ENCODE measurements at regions not wholly inside any gene's neighbourhood (a gene's known extent, or its start where the extent isn't known, plus 50 kb on each side); places are given as distances from the start of the nearest gene placed in this dataset.
"Not testable (repeated sequence)": the region's sequence is repeated elsewhere in the genome, so short reads cannot be mapped to it uniquely, and the experiment has no call there.

DNA sequence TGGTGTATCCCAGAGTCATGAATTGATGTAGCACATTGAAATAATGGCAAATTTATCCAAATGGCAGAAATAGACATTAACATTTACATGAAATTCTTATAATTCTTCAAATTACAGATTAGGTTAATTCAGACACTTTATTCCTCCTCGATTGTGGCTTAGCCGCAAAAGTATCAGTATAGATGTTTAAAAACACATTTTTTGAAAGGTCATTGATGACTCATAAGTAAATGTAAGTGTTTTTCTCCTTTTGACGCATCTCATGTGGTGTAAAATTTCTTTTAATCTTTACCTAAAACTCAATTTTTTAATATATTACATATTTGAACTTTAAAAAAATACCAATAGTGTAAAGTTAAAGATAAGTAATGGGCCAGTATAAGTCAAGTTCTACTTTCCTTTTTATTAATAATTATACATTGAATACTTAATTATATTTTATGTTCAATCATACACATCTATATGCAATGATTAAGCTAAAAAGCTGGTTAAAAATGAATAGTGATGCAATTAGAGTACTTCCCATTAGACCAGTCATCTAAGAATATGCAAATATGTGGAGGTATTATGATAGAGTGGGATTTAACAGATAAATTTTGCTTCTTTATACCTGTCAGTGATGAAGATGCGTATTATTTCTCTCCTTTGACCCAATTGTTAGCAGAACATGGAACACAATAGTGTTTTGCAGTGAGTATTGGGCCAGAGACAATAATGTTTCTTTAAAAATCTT, 678.1 kb upstream of the DPPA4 start:
- no peak for DNase-seq

DNA sequence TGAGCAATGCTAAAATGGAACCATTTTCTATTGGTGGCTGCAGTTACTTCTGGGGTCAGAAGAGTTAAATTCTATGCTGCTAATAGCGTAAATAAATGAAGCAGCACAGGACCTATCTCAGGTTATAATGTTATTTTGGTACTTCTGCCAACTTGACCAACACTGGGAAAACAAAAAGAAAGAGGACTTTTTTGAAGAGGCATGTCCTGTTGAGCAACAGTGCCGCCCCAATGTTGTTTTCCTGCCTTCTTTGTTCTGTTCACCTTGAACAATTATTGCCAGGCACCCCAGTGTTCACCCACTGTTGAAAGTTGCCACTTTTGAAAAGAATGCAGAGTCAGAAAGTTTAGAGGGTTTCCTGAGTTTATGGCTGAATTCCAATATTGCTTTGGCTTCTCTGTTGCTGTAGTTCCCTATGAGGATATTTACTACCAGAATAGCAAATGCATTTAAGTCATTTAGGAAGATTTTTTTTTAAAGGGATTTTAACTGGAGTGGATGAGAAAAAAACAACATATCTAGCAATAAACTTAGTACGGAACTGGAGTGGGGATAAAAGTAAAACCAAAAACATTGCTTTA, 679.0 kb upstream of the DPPA4 start:
- no peak for DNase-seq

DNA sequence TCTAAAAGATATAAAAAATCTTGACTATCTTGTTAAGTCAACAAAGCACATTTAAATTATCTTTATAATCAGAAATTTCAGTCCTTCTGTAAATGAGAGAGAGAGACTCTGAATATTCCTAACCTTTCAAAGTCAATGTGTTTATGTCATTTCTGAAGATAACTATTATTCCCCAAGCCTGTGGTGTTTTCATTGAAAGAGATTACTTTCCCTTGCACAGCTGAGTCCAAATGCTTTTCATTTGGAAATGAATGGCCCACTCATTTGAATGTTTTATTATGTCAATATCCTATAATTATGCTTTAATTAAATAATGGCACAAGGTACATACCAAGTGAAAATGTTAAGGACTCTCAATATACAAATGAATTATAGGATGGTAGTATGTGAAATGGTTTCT, 680.0 kb upstream of the DPPA4 start:
- DNase-seq, result no peak

DNA sequence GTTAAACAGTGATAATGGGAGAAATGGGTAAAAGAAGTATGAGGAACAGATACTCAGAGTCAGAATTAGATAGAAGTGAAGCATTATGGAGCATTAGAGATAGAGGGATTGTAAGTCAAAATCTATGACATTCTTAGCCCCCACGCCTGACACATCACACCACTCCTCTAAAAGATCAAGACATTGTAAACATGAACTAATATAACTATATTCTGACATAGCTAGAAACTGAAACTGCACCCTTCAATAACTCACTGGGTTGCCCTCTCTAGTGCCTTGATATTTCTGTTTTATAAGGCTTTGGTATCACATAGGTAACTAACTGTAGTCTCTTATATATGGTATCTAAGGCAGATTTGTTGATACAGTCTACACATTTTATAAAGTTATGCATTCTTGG, 684.3 kb upstream of the DPPA4 start:
- DNase-seq, result no peak

DNA sequence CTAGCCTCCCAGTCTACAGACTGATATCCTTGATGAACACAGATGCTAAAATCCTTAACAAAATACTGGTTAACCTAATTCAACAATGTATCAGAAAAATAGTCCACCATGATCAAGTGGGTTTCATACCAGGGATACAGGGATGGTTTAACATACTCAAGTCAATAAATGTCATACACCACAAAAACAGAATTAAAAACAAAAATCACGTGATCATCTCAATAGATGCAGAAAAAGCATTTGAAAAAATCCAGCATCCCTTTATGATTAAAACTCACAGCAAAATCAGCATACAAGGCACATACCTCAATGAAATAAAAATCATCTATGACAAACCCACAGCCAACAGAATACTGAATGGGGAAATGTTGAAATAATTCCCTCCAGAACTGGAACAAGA, 685.7 kb upstream of the DPPA4 start:
- DNase-seq, result not testable (repeated sequence)

DNA sequence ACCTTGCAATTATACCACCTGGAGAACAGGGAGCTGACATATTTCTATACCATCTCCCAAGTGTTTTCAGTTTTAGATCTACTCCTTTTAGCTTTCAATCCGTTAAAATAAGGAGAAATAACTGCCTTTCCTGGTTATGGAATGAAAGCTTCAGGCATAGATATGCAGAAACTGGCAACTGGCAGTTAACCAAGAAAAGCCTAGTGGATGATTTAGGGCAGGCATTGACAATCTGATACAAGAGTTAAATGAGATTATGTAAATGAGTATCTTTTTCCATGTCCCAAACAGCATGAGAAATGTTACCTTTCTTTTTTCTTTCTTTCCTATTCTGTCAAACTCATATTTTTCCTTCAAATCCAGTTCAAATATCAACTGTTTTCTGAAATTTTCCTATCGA, 689.1 kb upstream of the DPPA4 start:
- DNase-seq, result no peak

DNA sequence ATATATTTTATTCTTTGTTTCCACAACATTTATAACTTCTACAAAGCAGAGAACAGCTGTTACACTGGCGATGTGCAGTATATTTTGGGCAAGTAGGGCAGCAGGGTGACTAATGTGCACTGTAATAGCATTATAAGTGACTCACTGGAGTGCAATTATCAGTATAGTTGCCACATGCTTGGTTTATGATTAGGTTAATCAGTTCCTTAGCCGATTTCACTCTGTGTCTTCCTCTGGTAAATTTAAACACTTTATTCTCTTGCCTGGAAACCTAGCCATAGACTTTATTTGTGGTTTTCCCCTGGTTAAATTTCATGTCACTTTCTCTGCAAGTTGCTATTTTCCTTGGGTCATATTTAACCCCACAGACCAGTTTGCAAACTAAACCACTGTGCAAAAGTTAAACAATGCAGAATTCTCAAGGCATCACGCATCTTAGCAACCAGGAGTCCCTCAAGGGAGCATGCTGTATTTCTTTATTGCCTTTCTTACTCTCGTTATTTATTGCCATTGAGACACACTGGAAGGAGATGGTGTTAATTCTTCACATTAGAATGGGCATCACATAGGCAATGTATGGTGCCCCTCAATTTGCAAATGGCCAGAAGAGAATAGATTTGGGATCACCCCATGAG, 690.2 kb upstream of the DPPA4 start:
- DNase-seq, result no peak

DNA sequence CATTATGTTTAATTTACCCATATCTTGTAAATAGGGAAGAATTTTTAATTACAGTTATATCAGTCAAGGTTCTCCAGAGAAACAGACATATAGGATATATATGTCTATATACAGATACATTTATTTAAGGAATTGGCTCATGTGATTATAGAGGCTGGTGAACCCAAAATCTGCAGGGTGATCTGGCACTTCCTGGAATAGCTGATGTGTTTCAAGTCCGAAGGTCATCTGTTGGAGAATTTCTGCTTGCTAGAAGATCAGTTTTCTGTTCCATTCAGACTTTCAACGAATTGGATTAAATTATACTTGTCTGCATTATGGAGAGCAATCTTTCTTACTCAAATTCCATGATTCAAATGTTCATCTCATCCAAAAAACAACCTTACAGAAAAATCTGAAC, 694.6 kb upstream of the DPPA4 start:
- no peak for DNase-seq

DNA sequence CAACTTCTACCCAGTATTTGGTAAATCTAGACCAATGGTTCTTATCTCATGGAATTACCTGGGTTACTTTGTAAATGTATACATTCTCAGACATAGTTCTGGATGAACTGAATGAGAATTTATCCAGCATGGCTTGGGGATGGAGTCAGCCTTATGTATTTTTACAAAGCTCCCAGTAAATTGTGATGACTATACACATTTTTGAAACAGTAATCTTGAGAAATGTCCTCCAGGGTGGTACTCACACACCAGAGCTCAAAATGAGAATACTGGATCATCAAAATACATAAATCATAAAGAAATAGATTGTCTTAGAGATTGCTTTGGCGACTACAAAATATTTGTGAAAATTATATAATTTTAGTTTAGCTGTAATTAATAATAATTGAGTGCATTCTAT, 722.1 kb upstream of the DPPA4 start:
- DNase-seq, result no peak

DNA sequence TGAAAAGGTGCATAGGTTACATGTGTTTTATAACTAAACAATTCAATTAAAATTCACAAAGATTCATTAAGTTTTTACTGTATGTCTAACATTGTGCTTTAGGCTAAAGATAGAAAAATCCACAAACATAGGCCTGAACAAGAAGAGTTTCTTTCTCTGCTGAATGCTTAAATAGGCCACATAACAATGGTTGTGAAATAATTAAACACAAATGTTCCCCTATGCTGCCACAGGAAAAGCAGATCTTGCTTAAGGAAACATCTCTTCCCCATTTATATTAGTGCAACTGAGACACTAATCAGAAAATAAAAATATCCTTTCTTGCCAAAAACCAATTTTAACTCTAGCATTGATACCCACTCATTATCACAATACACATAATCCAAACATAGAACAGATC, 725.4 kb upstream of the DPPA4 start:
- DNase-seq, result no peak

DNA sequence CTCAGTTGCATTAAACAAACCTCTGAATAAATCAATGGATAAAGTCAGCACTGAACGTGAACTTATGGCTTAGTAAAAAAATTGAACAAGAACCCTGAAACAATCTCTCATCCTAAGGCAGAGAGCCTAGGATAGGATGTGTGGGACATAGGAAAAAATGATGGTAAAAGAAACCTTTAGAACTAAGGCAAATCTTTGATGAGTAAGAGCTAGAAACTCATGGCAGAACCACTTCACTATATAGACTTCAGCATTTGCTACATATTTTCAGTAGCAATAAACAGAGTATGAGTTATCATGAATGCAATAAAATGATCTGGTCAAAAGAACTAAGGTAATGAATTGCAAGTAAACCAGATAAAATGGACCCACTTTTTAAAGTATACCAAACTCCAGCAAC, 725.8 kb upstream of the DPPA4 start:
- no peak for DNase-seq

DNA sequence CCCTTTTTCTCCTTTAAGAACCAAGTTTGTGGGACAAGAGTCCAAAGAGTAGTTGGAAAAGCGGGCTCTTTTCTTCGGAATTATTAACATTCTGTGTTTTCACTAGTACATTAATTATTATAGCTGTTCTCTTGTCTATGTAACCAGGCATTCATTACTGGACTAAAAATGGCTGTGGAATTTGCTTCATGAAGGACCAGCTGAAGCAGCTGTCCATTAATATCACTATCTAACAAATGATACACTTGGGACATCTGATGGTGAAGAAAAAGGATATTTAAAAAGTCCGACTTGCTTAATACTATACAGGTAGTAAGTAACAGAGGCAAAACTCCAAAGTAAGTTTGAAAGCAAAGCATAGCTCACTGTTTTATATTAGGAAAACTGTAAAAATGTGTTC, 728.9 kb upstream of the DPPA4 start:
- DNase-seq, result no peak

DNA sequence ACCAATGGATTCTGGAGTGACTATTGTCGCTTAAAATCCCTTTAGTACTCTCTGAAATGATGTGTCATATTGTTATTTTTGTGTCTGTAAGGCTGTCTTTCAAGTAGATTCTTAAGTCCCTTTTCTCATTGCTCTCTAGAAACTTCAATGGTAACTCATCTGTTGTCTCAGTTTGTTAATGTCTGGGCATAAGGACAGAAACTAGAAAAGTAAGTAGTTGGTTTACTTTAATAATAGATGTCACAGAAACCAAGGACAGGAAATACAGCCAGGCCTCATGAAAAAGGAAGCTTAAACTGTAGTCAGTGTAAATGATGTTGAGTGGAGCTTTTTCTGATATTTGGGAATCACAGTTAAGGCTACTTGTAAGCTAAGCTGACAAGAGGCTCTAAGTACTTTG, 730.2 kb upstream of the DPPA4 start:
- no peak for DNase-seq

DNA sequence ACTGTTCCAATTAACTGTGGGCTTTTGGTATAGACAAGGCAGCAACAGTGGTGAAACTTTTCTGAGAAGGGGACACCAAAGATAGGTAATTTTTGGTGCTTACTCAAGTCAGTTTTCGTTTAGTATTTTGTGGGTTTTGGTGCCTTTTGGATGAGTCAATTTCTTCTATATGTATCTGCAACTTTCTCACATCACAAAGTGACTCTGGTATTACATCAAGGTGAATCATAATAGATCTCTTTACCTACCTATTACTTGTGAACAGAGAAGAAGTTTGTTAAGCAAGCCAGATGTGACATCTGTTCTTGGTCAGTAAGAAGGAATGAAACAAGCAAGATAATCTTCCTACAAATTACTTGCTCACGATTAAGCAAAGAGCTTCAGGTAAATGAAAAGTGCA, 732.4 kb upstream of the DPPA4 start:
- no peak for DNase-seq

DNA sequence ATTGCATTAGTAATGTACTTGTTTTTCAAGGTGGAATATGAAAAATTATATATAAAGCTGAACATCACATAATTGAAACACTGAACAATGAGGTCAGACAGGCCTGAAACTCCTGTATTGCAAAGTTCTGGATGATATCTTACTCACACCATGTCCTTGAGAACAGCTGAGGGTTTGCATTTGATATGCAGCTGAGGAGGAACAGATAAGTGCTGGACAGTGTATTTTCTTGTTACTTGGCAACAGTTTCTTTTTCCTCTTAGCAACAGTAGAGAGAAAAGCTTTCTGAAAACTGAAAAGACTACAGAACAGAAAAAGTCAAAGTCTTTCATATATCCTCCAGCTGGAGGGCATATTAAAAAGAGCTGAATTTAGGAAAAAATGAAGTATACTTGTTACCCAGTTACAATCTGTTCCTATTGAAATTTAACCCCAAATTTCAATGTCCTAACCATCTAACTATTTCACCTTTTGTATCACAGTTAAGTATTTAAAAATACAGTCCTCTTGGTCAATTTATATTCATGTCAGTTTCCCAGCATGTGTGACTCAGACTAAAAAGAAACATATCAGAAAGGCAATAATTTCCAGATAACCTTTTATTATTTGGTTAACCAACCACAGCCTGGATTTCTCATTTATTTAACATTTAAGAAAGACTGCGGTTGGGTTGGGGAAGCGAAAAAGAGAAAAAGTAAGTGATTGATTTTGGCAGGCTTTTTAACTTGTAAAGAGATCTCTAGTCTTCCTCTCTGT, 733.0 kb upstream of the DPPA4 start:
- no peak for DNase-seq

DNA sequence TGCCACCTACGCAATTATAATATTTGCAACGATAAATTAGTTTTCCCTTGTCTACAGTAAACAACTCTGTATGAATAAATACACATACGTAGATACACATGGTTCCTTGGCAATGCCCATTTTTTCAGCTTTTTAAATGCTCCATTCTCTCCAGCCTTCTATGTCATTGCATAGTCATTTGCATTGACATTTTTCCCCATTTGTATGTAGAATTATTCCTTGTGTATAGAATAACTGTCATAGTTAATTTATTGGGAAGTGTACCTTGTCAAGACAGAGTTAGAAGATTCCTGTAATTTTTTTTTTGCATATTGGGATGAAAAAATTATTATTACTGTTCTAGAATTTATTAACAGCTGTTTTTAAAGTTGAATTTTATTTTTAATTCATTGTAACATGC, 736.7 kb upstream of the DPPA4 start:
- no peak for DNase-seq

DNA sequence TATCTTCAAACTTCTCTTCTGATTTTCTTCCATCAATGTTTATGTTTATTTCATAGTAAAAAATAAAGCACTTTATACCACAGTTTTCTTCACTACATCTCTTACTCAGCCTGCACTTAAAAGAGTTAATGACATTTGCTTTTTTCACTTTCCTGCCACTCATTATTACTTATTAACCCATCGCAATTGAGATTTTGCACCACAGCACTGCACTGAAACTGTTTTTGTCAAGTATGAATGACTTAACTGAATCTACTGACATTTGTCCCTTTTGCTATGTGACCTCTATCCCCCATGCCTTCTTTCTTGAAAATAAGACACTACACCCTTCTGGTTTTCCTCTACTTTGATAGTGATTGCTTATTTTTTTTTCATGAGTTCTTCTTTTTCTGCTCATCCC, 739.7 kb upstream of the DPPA4 start:
- no peak for DNase-seq

DNA sequence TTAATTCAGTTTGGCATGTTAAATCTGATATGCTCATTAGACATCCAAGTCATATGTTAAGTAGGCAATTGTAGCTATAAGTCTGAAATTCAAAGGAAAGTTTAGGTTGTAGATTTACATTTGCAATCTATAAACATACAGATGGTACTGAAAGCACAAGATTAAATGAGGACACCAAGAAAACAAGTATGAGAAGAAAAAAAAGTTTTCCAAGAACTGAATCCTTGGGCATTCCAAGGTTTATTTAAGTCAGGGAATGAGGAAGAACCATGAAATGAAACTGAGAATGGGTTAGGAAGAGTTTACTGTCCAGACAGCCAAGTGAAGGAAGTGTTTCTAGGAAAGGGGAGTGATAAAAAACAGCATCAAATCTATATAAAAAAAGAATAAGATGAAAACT, 756.1 kb upstream of the DPPA4 start:
- DNase-seq, result no peak

DNA sequence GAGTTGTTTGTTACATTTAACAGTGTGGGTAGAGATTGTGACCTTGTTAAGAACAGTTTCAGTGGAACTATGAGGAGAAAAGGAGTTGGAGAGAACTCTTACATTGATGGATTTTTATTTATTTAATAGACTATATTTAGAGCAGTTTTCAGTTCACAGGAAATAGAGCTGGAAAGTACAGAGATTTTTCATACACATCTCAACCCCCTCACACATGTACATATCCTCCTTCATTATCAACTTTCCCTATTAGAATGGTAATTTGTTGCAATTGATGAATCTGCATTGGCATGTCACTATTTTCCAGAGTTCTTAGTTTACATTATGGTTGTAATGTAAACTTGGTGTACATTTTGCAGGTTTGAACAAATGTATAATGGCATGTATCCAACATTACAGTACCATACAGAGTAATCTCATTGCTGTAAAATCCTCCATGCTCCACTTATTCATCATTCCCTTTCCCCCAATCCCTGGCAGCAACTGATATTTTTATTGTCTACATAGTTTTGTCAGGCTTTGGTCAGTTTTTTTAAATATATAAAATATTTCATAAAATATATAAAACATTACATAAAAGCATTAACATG, 756.6 kb upstream of the DPPA4 start:
- DNase-seq, result no peak

DNA sequence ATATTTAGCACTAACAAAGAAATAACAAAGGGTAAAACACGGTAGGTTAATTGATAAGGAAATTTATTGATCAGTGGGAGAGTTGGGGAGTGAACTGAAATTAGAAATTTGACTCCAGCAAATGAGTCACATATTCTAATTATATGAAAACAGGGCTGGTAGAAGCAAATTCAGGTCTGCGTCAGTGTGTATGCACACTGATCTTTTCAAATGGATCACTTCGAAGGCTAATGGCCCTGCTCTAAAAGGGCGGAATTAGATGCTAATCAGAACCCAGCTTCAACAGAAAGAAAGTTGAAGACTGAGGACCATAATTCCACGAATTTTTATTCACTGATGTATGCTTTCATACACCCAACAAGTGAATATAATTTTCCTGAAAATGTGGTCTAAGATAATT, 762.4 kb upstream of the DPPA4 start:
- DNase-seq, result no peak

DNA sequence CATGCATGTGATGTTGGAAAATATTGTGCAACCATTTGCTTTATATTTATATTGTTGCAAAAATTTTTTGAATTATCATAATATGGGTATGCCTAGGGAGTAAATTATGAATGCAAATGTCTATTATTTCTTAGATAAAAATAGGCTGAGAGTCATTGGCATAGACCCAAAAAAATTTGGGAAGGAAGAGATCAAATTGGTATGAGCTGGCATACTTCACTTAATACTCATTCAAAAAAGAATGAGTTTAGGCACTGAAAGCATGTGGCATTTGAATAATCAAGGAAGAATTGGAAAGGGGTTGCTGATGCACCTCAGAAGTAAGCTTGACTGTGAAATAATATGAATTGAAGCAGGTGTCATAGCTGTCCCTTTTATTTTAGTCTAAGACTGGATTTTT, 764.0 kb upstream of the DPPA4 start:
- DNase-seq, result no peak

DNA sequence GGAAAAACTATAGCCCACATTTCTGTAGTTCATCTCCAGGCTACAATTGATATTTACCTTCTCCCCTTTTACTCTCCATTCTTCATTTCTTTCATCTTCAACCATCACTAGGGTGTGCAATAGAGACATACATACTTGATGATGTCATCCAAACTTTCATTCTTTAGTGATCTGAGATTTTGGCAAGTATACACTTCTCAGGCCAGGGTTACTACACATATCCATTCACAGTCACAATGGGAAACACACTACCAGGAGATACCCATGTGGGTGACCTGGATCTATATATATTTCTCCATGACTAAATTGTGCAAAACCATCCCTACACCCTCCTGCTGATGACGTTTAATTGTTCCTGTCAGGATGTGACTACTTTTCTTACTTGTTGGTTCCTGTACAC, 769.5 kb upstream of the DPPA4 start:
- DNase-seq, result no peak

DNA sequence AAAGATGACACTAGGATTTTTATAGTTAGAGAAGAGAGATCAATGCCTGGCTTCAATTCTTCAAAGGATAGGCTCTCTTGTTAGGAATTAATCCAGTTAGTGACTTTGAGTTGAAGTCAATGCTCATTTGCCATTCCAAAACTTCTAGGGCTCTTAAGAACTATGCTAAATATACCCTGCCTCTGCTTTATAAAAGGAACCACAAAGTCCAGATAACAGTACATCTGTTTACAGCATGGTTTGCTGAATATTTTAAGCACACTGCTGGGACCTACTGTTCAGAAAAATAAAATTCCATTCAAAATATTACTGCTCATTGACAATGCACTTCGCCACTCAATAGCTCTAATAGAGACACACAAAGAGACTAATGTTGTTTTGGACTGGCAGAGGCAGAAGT, 786.6 kb upstream of the DPPA4 start:
- DNase-seq, result no peak

DNA sequence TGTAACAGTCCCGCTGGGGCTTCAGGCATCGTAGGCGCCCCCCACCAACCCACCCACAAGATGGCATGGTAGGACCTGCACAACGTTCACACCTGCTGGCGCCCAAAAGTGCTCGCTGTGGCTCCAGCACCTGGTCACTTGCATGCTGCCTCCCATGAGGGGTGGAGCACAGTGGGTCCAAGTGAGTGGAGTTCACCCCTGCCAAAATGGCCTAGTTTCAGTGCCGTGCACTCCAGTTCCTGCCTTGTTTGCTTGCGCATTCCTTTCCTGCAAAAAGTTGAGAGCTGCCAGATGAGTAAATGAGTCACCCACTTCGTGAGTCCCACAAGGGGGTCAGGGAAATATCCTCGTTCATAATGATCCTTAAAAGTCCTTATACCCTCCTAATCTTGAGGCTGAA, 788.7 kb upstream of the DPPA4 start:
- DNase-seq, result no peak

Data from CD4-positive, alpha-beta T cell treated with Interleukin-17A for 4 hours (primary cell).